Loucy (cell line): ENCODE measurements at regions not wholly inside any gene's neighbourhood (a gene's known extent, or its start where the extent isn't known, plus 50 kb on each side); places are given as distances from the start of the nearest gene placed in this dataset.

ENCODE experiments used
- H2AFZ ChIP-seq: fragments of 200-600 bp; sonication (generic); 2 replicates; pipeline ENCODE4 v1.6.0; 2016; ENCODE audit warnings: antibody characterized with exemption, mild to moderate bottlenecking, low read length, moderate library complexity
- H3F3A ChIP-seq: fragments of 200-600 bp; 2 replicates; pipeline ENCODE4 v1.6.0; 2016; ENCODE audit warnings: antibody characterized with exemption, low read depth, mild to moderate bottlenecking
- H3K27me3 ChIP-seq: fragments of 200-600 bp; sonication (generic); 2 replicates; pipeline ENCODE4 v1.6.1; 2014; ENCODE audit warnings: low read length, mild to moderate bottlenecking; ENCODE audit not compliant: insufficient read depth, poor library complexity, severe bottlenecking
- H3K36me3 ChIP-seq: fragments of 200-600 bp; sonication (generic); 2 replicates; pipeline ENCODE4 v1.6.1; 2016; ENCODE audit warnings: low read length; ENCODE audit not compliant: insufficient read depth
- H3K4me1 ChIP-seq: fragments of 200-600 bp; sonication (generic); 2 replicates; pipeline ENCODE4 v1.5.1; 2014; ENCODE audit warnings: low read length, mild to moderate bottlenecking; ENCODE audit not compliant: insufficient read depth, poor library complexity, severe bottlenecking
- H3K4me2 ChIP-seq: fragments of 200-600 bp; sonication (generic); 2 replicates; pipeline ENCODE4 v1.6.0; 2014; ENCODE audit warnings: antibody characterized with exemption, low read length, low read depth, mild to moderate bottlenecking; ENCODE audit not compliant: poor library complexity, severe bottlenecking
- H3K4me3 ChIP-seq: fragments of 200-600 bp; sonication (generic); 2 replicates; pipeline ENCODE4 v1.5.1; 2014; ENCODE audit warnings: low read length, mild to moderate bottlenecking, mixed read lengths; ENCODE audit not compliant: poor library complexity, severe bottlenecking
- H3K79me2 ChIP-seq: fragments of 200-600 bp; sonication (generic); 2 replicates; pipeline ENCODE4 v1.6.1; 2014; ENCODE audit warnings: low read length; ENCODE audit not compliant: insufficient read depth
- H3K9ac ChIP-seq: fragments of 200-600 bp; sonication (generic); 2 replicates; pipeline ENCODE4 v1.6.0; 2014; ENCODE audit warnings: mild to moderate bottlenecking, low read depth, low read length, moderate library complexity; ENCODE audit not compliant: poor library complexity, severe bottlenecking
- H3K9me2 ChIP-seq: fragments of 200-600 bp; sonication (generic); replicated peaks from 2 replicates; pipeline ENCODE4 v1.6.1; 2016; ENCODE audit warnings: low read depth, low read length, mixed read lengths
- H3K9me3 ChIP-seq: fragments of 200-600 bp; sonication (generic); 2 replicates; pipeline ENCODE4 v1.6.1; 2014; ENCODE audit warnings: mild to moderate bottlenecking, antibody characterized with exemption, low read length, low read depth; ENCODE audit not compliant: insufficient read depth
- H4K20me1 ChIP-seq: fragments of 200-600 bp; sonication (generic); 2 replicates; pipeline ENCODE4 v1.6.0; 2014; ENCODE audit warnings: antibody characterized with exemption, low read length, mild to moderate bottlenecking; ENCODE audit not compliant: insufficient read depth, poor library complexity, severe bottlenecking
- CTCF ChIP-seq: fragments of 200-600 bp; sonication (generic); conservative IDR thresholded peaks from 2 replicates; pipeline ENCODE4 v1.5.1; 2014; ENCODE audit warnings: mild to moderate bottlenecking, antibody characterized with exemption, low read length
- EZH2phosphoT487 ChIP-seq: fragments of 200-600 bp; IDR thresholded peaks from 2 replicates; pipeline ENCODE4 v1.6.1; 2018; ENCODE audit warnings: antibody characterized with exemption, mild to moderate bottlenecking, moderate library complexity, borderline replicate concordance

GRCh38 chr12:97801471-97802059 is 339.0 kb downstream of the RMST start:
- Histone ChIP-seq H3K4me1 (no peaks in the 10 kb centered on the region), H3K36me3 (no peaks in the 10 kb centered on the region), H3K79me2 (no peaks in the 10 kb centered on the region), H3K9ac (no peak overlapping the region), H4K20me1 (no peaks in the 10 kb centered on the region), H3K4me2 (no peak overlapping the region), H2AFZ (peak overlapping the region; percentile 66; the same call in 1 of the 2 replicates), H3K9me3 (no peaks in the 10 kb centered on the region), H3K27me3 (no peaks in the 10 kb centered on the region), H3K4me3 (no peak overlapping the region), H3F3A (no peaks in the 10 kb centered on the region), H3K9me2 (no peaks in the 10 kb centered on the region)
- TF ChIP-seq EZH2phosphoT487: no peak
- TF ChIP-seq CTCF: no peak

GRCh38 chr12:97805146-97805545 is 342.5 kb downstream of the RMST start:
- no peaks in the 10 kb centered on the region for H3K9me2 ChIP-seq
- H3K36me3 ChIP-seq: no peaks in the 10 kb centered on the region
- H4K20me1 ChIP-seq: no peaks in the 10 kb centered on the region
- TF ChIP-seq EZH2phosphoT487 (no peak), CTCF (no peak)
- H3K9ac ChIP-seq: no peak overlapping the region
- H3K4me3 ChIP-seq: no peak overlapping the region
- H3K4me1 ChIP-seq: no peaks in the 10 kb centered on the region
- H2AFZ ChIP-seq: no peak overlapping the region
- no peak overlapping the region for H3K4me2 ChIP-seq
- no peaks in the 10 kb centered on the region for H3K27me3 ChIP-seq
- no peaks in the 10 kb centered on the region for H3K9me3 ChIP-seq
- no peaks in the 10 kb centered on the region for H3K79me2 ChIP-seq
- H3F3A ChIP-seq: no peaks in the 10 kb centered on the region

- Histone ChIP-seq H3K4me3 (no peak overlapping the region), H3K9me2 (no peaks in the 10 kb centered on the region), H2AFZ (no peak overlapping the region), H3K4me2 (no peak overlapping the region), H4K20me1 (no peaks in the 10 kb centered on the region), H3K9me3 (no peaks in the 10 kb centered on the region), H3K79me2 (no peaks in the 10 kb centered on the region), H3K4me1 (no peaks in the 10 kb centered on the region), H3K9ac (no peak overlapping the region), H3K27me3 (no peaks in the 10 kb centered on the region), H3K36me3 (no peaks in the 10 kb centered on the region), H3F3A (no peaks in the 10 kb centered on the region)
- no peak for TF ChIP-seq CTCF
- TF ChIP-seq EZH2phosphoT487: no peak
Measured at GRCh38 chr12:97813301-97813700, 350.7 kb downstream of the RMST start.
